Stimulated activated CD4-positive, alpha-beta T cell treated with anti-CD3 and anti-CD28 coated beads, Interleukin-15, amount 100 ng/mL, for 48 hours (primary cell): ENCODE measurements at regions not wholly inside any gene's neighbourhood (a gene's known extent, or its start where the extent isn't known, plus 50 kb on each side); places are given as distances from the start of the nearest gene placed in this dataset.

Source experiments
- DNase-seq, 2 donors: peaks; one replicate each; pipeline ENCODE4 v3.0.0-alpha.2; 2020; ENCODE audit warnings: low read depth in 2 of 2

- no peak for DNase-seq
These were observed 102.0 kb upstream of the ARID2 start for GRCh38 chr12:45627407-45628069.

- no peak for DNase-seq
These were observed 100.2 kb upstream of the ARID2 start for GRCh38 chr12:45629292-45629691.

GRCh38 chr12:45633733-45634132, 95.8 kb upstream of the ARID2 start:
- no peak for DNase-seq

GRCh38 chr12:45634273-45634917, 95.1 kb upstream of the ARID2 start:
- no peak for DNase-seq

- DNase-seq, result no peak
These were observed 92.3 kb upstream of the ARID2 start for GRCh38 chr12:45637242-45637641.

- no peak for DNase-seq
These were observed 91.8 kb upstream of the ARID2 start for GRCh38 chr12:45637706-45638105.

GRCh38 chr12:45638386-45638785, 91.1 kb upstream of the ARID2 start:
- no peak for DNase-seq

- no peak for DNase-seq
These were observed 85.0 kb upstream of the ARID2 start for GRCh38 chr12:45644541-45644940.

GRCh38 chr12:45646851-45647581, 82.5 kb upstream of the ARID2 start:
- no peak for DNase-seq

GRCh38 chr12:45648070-45648469, 81.4 kb upstream of the ARID2 start:
- no peak for DNase-seq

- DNase-seq, result no peak
These were observed 78.5 kb upstream of the ARID2 start for GRCh38 chr12:45651029-45651428.

- DNase-seq, result no peak
These were observed 75.4 kb upstream of the ARID2 start for GRCh38 chr12:45654002-45654665.

GRCh38 chr12:45655186-45655585, 74.3 kb upstream of the ARID2 start:
- DNase-seq, result peak; percentile 5 to 27

- DNase-seq, result no peak
These were observed 73.8 kb upstream of the ARID2 start for GRCh38 chr12:45655743-45656142.

- no peak for DNase-seq
These were observed 71.5 kb upstream of the ARID2 start for GRCh38 chr12:45658020-45658419.

GRCh38 chr12:45660330-45660729, 69.2 kb upstream of the ARID2 start:
- DNase-seq, result no peak

GRCh38 chr12:45663455-45663854, 66.1 kb upstream of the ARID2 start:
- DNase-seq, result no peak

GRCh38 chr12:45665941-45666340, 63.6 kb upstream of the ARID2 start:
- no peak for DNase-seq

- no peak for DNase-seq
These were observed 63.1 kb upstream of the ARID2 start for GRCh38 chr12:45666396-45666795.

- DNase-seq, result no peak
These were observed 62.7 kb upstream of the ARID2 start for GRCh38 chr12:45666816-45667215.

GRCh38 chr12:45667761-45668160, 61.7 kb upstream of the ARID2 start:
- DNase-seq, result no peak

GRCh38 chr12:45668641-45669040, 60.9 kb upstream of the ARID2 start:
- DNase-seq, result no peak

GRCh38 chr12:45669093-45669492, 60.4 kb upstream of the ARID2 start:
- DNase-seq, result no peak
